ENCODE measurements at regions not wholly inside any gene's neighbourhood (a gene's known extent, or its start where the extent isn't known, plus 50 kb on each side); places are given as distances from the start of the nearest gene placed in this dataset.

GRCh38 chr20:60215816-60216730 is 257.9 kb downstream of the CDH26 start:
- no peak for DNase-seq

- no peak for DNase-seq
Observed at GRCh38 chr20:60219231-60219630, 261.0 kb downstream of the CDH26 start.

GRCh38 chr20:60219984-60220562 is 261.9 kb downstream of the CDH26 start:
- DNase-seq, result no peak

- DNase-seq, result no peak
Observed at GRCh38 chr20:60220706-60221105, 262.5 kb downstream of the CDH26 start.

- no peak for DNase-seq
Observed at GRCh38 chr20:60221593-60221992, 263.4 kb downstream of the CDH26 start.

GRCh38 chr20:60222497-60222896 is 264.3 kb downstream of the CDH26 start:
- DNase-seq, result no peak

- no peak for DNase-seq
Observed at GRCh38 chr20:60223174-60223573, 265.0 kb downstream of the CDH26 start.

GRCh38 chr20:60224914-60225313 is 266.7 kb downstream of the CDH26 start:
- no peak for DNase-seq

GRCh38 chr20:60228255-60228654 is 270.0 kb downstream of the CDH26 start:
- DNase-seq, result peak; percentile 14

GRCh38 chr20:60232380-60232779 is 274.2 kb downstream of the CDH26 start:
- no peak for DNase-seq

- no peak for DNase-seq
Observed at GRCh38 chr20:60233018-60233630, 274.9 kb downstream of the CDH26 start.

- DNase-seq, result no peak
Observed at GRCh38 chr20:60236613-60237012, 278.4 kb downstream of the CDH26 start.

GRCh38 chr20:60237981-60238380 is 279.8 kb downstream of the CDH26 start:
- DNase-seq, result no peak

GRCh38 chr20:60238992-60239660 is 280.9 kb downstream of the CDH26 start:
- no peak for DNase-seq

- no peak for DNase-seq
Observed at GRCh38 chr20:60239956-60240355, 281.7 kb downstream of the CDH26 start.

- no peak for DNase-seq
Observed at GRCh38 chr20:60240415-60240814, 282.2 kb downstream of the CDH26 start.

GRCh38 chr20:60240986-60241385 is 282.8 kb downstream of the CDH26 start:
- DNase-seq, result no peak

- DNase-seq, result no peak
Observed at GRCh38 chr20:60242836-60243505, 284.7 kb downstream of the CDH26 start.

- no peak for DNase-seq
Observed at GRCh38 chr20:60244373-60245146, 286.3 kb downstream of the CDH26 start.

- DNase-seq, result no peak
Observed at GRCh38 chr20:60246751-60247150, 288.5 kb downstream of the CDH26 start.

- DNase-seq, result no peak
Observed at GRCh38 chr20:60249436-60249835, 291.2 kb downstream of the CDH26 start.

GRCh38 chr20:60250251-60250650 is 292.0 kb downstream of the CDH26 start:
- DNase-seq, result no peak

All from midbrain (tissue), 1 donor.